GM19438 (cell line): ENCODE measurements at regions not wholly inside any gene's neighbourhood (a gene's known extent, or its start where the extent isn't known, plus 50 kb on each side); places are given as distances from the start of the nearest gene placed in this dataset.
"Not testable (repeated sequence)": the region's sequence is repeated elsewhere in the genome, so short reads cannot be mapped to it uniquely, and the experiment has no call there.

Experiments
- ATAC-seq: cut with Tn5 transposase; IDR thresholded peaks from one replicate; pipeline ENCODE4 v1.9.1; 2021; ENCODE audit warnings: low read depth; ENCODE audit not compliant: unreplicated experiment

GRCh38 chr17:70892527-70892926 lies 723.2 kb downstream of the KCNJ2 start:
- ATAC-seq, result no peak

- ATAC-seq, result no peak
Measured at GRCh38 chr17:70896843-70897242, 727.5 kb downstream of the KCNJ2 start.

- no peak for ATAC-seq
Measured at GRCh38 chr17:70897446-70897845, 728.1 kb downstream of the KCNJ2 start.

GRCh38 chr17:70901870-70902269 lies 732.5 kb downstream of the KCNJ2 start:
- no peak for ATAC-seq

- ATAC-seq, result no peak
Measured at GRCh38 chr17:70905796-70906195, 736.5 kb downstream of the KCNJ2 start.

- ATAC-seq, result no peak
Measured at GRCh38 chr17:70906808-70907207, 737.5 kb downstream of the KCNJ2 start.

GRCh38 chr17:70912716-70913485 lies 743.6 kb downstream of the KCNJ2 start:
- ATAC-seq, result no peak

- no peak for ATAC-seq
Measured at GRCh38 chr17:70916469-70916868, 747.1 kb downstream of the KCNJ2 start.

- no peak for ATAC-seq
Measured at GRCh38 chr17:70919241-70919640, 749.9 kb downstream of the KCNJ2 start.

GRCh38 chr17:70920416-70920815 lies 751.1 kb downstream of the KCNJ2 start:
- no peak for ATAC-seq

GRCh38 chr17:70922268-70922667 lies 752.9 kb downstream of the KCNJ2 start:
- ATAC-seq, result no peak

GRCh38 chr17:70924776-70925175 lies 755.4 kb downstream of the KCNJ2 start:
- ATAC-seq, result no peak

- no peak for ATAC-seq
Measured at GRCh38 chr17:70929226-70929625, 759.9 kb downstream of the KCNJ2 start.

- ATAC-seq, result no peak
Measured at GRCh38 chr17:70934231-70934630, 764.9 kb downstream of the KCNJ2 start.

- ATAC-seq, result no peak
Measured at GRCh38 chr17:70934835-70935234, 765.5 kb downstream of the KCNJ2 start.

GRCh38 chr17:70936724-70937123 lies 767.4 kb downstream of the KCNJ2 start:
- ATAC-seq, result no peak

- ATAC-seq, result no peak
Measured at GRCh38 chr17:70938336-70938735, 769.0 kb downstream of the KCNJ2 start.

GRCh38 chr17:70945386-70945785 lies 776.1 kb downstream of the KCNJ2 start:
- ATAC-seq, result no peak

- ATAC-seq, result no peak
Measured at GRCh38 chr17:70947215-70947614, 777.9 kb downstream of the KCNJ2 start.

- ATAC-seq, result no peak
Measured at GRCh38 chr17:70947636-70948565, 778.6 kb downstream of the KCNJ2 start.

- not testable (repeated sequence) for ATAC-seq
Measured at GRCh38 chr17:70953140-70953539, 783.8 kb downstream of the KCNJ2 start.

- ATAC-seq, result no peak
Measured at GRCh38 chr17:70955441-70955840, 786.1 kb downstream of the KCNJ2 start.
